ENCODE measurements at regions not wholly inside any gene's neighbourhood (a gene's known extent, or its start where the extent isn't known, plus 50 kb on each side); places are given as distances from the start of the nearest gene placed in this dataset.

- TF ChIP-seq EZH2 (IDR thresholded peaks at IDR 0.05; ENCODE audit: low read length, missing control alignments) (no peak), CTCF (conservative IDR thresholded peaks at IDR 0.05 in 1 of 2, IDR thresholded peaks at IDR 0.05 in 1 of 2; ENCODE audit: low read depth in 1 of 2, low read length in 2 of 2) (no peak)
Observed at GRCh38 chr11:123361110-123361509, 69.0 kb upstream of the GRAMD1B start.

Data from fibroblast of lung (primary cell).